NCI-H146 treated with DMSO at 0.1 percent for 48 hours (cell line): ENCODE measurements at regions not wholly inside any gene's neighbourhood (a gene's known extent, or its start where the extent isn't known, plus 50 kb on each side); places are given as distances from the start of the nearest gene placed in this dataset.
"Not testable (repeated sequence)": the region's sequence is repeated elsewhere in the genome, so short reads cannot be mapped to it uniquely, and the experiment has no call there.

Source experiments
- DNase-seq: peaks from one replicate; lab custom pipeline; 2025; ENCODE audit not compliant: unreplicated experiment; lab: John Stamatoyannopoulos, UW

DNA sequence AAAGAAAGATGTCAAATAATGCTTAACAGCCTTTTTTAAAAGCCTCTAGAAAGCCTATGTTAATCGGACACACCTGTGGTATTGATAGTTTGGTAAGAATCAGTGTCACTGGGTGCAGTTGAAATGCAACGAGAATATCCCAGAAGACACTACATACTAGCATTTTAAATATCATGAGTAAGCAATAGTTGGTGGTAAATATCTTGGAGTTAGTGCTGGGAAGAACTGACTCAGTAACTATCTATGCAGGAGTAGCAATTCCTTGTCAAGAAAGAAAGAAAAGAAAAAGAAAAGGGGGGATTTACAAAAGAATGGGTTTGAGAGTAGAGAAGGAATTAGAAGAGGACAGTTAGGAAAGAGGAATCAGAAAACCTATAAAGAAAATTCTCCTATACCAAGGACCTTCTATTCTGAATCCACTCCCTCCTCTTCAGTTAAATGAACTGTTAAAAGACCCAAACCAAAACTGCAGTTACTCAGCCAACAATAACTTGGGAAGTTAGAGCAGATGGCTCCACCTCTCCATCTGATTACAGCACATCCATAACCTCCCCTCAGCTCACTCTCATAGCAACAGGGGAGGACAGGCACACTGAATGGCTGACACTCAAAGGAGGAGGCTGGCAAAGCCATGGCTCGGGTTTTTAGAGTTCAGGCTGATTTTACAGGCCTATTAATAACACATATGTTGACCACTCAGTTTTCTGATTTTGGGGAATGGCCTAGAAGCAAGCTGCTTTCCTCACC lies 207.6 kb upstream of the MDFIC2 start:
- no peak for DNase-seq

- DNase-seq = no peak
Measured at GRCh38 chr3:70519026-70519425, 206.6 kb upstream of the MDFIC2 start.

- DNase-seq = no peak
Measured at GRCh38 chr3:70518356-70518755, 205.9 kb upstream of the MDFIC2 start.

- no peak for DNase-seq
Measured at GRCh38 chr3:70517124-70517890, 204.9 kb upstream of the MDFIC2 start.

DNA sequence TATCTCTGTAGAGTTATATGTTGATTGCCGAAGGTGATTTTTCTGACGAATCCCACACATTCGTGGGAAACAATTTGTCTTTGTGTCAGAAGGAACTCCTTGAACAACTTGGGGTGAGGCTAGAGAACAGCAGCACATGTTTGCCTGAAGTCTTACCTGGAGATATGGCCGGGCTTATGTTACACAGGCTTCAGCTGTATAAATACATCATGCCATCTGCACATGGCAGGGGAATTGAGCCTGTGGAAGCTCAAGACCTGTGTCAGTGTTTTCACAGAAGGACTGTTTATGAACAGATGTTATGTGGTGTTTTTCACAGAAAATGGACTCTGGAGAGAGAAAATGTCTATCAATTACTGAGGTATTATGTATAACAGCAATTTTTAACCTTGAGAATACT lies 203.6 kb upstream of the MDFIC2 start:
- DNase-seq = no peak

GRCh38 chr3:70507486-70507885 lies 195.0 kb upstream of the MDFIC2 start:
- no peak for DNase-seq

DNA sequence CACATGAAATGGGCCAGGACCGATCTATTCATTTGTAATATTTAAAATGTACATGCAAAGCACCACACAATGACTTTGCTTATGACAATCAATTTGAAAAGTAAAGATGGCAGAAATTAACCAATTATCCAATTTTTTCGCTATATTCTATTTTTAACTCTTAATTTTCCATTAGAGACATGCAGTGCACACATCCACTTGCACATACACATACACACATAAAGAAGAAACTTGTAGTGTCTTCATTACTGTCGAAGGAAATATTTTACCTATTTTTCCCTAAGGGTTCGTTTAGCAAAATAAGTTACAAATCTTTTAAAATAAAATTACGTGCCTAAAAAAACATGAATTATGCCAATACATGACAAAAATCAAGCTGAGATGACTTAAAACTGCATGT lies 194.3 kb upstream of the MDFIC2 start:
- no peak for DNase-seq

DNA sequence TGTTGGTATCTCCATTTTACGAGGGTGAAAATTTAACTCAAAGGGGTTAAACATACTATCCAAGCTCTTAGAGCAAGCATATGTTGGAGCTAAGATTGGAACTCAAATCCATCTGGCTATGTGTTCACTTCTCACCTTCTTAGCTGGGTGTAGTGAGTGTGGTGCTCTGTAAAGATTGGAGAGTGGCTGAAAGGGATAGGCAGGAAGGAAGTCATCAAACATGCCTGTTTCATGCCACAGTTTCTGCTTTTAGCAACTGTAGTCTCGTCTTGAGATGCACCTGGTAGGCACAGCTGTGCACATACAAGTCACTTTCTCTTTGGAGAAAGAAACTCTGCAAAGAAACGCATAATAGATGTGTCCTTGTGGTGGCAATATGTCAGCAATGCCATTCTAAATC lies 189.1 kb upstream of the MDFIC2 start:
- DNase-seq = no peak

GRCh38 chr3:70488816-70489215 lies 176.4 kb upstream of the MDFIC2 start:
- no peak for DNase-seq

DNA sequence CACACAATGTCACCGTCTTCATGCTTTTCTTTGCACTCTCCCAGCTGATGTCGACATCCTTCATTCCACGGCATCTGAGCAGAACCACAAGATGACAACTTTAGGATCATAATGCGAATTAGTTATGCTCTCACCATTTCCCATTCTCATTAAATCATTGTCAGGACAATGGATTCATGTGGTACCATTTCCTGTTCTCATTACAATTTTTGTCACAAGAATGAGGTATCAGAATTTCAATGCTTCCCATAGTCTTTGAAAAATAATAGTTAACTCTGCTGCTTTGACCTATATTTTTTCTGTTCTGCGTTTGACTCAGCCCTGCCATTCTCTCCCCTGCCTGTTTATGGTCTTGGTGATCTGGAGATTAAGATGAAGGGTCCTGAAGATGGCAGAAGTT lies 175.7 kb upstream of the MDFIC2 start:
- DNase-seq = no peak

- no peak for DNase-seq
Measured at GRCh38 chr3:70486414-70487017, 174.1 kb upstream of the MDFIC2 start.

GRCh38 chr3:70476174-70476573 lies 163.7 kb upstream of the MDFIC2 start:
- no peak for DNase-seq

- DNase-seq = no peak
Measured at GRCh38 chr3:70471464-70472342, 159.3 kb upstream of the MDFIC2 start.

DNA sequence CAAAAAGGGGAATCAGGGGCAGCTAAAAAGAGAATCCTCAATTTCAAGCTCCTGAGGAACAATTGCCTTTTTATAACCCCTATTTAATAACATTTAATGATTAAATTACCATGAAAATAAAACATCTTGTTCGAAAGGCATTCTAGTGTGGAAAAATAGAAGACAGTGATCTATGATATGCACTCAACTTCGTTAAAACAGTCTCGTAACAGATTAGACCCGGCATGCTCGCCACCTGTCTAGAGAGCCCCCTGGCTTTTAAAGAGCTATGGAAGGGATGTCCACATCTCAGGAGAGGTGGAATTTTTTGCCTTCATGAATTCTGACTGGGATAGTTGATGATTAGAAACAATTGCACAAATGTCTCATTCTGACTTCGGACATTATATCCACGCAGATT lies 153.7 kb upstream of the MDFIC2 start:
- DNase-seq = no peak

GRCh38 chr3:70464876-70465275 lies 152.4 kb upstream of the MDFIC2 start:
- DNase-seq = no peak

DNA sequence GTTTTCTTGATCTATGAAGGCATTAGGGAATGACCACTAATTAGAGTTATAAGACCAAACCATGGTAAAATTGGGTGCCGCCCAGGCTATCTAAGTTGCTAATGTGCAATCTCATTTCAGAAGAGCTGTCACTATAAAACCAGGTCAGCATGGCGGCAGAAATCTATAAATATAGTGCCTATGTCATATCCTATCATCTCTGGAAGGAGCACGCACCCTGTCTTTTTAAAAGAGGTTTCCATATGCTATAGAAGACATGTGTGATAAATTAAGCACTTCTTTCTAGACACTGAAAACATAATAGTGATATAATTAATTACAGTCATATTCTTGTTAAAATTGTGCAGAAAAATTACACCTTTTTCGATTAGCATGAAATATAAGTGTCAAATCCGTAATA lies 152.0 kb upstream of the MDFIC2 start:
- no peak for DNase-seq

DNA sequence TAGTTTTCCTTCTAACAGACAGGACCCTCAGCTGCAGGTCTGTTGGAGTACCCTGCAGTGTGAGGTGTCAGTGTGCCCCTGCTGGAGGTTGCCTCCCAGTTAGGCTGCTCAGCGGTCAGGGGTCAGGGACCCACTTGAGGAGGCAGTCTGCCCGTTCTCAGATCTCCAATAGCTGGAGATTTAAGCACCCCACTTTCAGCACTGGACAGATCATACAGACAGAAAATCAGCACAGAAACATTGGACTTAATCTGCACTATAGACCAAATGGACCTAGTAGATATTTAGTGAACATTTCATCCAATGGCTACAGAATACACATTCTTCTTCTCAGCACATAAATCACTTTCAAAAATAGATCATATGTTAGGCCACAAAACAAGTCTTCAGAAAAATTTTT lies 137.8 kb upstream of the MDFIC2 start:
- not testable (repeated sequence) for DNase-seq

DNA sequence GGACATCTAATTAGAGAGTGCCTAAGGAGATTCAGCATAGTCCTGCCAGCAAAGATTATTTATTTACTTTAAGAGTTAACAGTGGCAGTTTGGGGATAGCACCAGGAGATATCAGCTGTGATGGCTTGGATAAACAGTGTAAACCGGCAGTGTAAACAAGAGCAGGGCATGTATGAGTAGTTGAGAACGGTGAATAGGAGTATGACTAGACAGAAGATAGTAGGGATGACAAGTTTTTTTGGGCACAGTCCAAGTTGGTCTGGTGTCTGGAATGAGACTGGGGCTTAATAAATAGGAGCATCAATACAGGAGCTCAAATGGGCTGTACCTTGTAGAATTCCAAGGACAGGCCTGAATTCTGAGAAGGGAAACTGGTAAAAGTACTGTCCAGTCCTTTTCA lies 123.0 kb upstream of the MDFIC2 start:
- DNase-seq = not testable (repeated sequence)

DNA sequence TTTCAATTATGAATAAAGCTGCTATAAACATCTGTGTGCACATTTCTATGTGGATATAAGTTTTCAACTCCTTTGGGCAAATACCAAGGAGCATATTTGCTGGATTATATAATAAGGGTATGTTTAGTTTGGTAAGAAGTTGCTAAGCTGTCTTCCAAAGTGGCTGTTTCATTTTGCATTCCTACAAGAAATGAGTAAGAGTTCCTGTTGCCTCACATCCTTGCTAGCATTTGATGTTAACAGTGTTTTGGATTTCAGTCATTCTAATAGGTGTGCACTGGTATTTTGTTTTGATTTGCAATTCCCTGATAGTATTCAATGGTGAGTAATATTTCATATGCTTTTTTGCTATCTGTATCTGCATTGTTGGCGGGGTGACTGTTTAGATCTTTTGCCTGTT lies 120.7 kb upstream of the MDFIC2 start:
- no peak for DNase-seq

DNA sequence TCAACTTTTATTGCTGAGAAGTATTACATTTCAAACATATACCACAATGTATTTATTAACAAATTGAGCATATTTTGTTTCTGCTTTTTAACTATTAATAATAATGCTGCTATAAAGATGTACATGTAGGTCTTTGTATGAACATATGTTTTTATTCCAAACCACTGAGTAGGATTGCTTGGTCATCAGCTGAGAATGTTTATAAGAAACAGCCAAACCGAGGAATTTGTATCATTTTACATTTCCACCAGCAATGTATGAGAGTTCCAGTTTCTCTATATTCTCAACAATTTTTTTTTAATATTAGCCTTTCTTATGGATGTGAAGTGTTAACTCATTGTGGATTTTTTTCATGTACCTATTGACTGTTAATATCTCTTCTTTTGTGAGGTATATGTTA lies 119.5 kb upstream of the MDFIC2 start:
- no peak for DNase-seq

GRCh38 chr3:70426071-70426470 lies 113.6 kb upstream of the MDFIC2 start:
- no peak for DNase-seq
